ENCODE measurements at regions not wholly inside any gene's neighbourhood (a gene's known extent, or its start where the extent isn't known, plus 50 kb on each side); places are given as distances from the start of the nearest gene placed in this dataset.

DNA sequence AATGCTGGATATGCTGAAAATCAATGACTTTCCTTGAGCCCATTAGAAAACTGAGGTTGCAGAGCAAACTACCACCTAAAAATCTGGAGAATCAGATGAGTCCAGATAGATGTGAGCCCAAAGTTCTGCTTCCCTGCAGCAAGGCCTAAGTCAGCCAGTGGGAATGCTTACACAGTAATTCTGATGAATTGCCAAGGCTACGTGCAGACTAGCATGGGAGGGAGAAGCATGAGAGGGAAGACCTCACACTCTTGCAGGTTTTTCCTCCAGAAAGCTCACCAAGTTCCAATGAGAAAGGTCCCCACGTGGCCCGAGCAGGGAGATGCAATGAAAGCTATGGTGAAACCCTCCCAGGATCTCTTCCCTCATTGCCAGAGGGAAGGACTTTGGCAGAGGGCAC is 104.8 kb upstream of the SIRPA start:
- TF ChIP-seq EZH2 (IDR thresholded peaks at IDR 0.05; ENCODE audit: borderline replicate concordance, low read depth, low read length, poor library complexity, severe bottlenecking): no peak
- TF ChIP-seq, protein P1, sequence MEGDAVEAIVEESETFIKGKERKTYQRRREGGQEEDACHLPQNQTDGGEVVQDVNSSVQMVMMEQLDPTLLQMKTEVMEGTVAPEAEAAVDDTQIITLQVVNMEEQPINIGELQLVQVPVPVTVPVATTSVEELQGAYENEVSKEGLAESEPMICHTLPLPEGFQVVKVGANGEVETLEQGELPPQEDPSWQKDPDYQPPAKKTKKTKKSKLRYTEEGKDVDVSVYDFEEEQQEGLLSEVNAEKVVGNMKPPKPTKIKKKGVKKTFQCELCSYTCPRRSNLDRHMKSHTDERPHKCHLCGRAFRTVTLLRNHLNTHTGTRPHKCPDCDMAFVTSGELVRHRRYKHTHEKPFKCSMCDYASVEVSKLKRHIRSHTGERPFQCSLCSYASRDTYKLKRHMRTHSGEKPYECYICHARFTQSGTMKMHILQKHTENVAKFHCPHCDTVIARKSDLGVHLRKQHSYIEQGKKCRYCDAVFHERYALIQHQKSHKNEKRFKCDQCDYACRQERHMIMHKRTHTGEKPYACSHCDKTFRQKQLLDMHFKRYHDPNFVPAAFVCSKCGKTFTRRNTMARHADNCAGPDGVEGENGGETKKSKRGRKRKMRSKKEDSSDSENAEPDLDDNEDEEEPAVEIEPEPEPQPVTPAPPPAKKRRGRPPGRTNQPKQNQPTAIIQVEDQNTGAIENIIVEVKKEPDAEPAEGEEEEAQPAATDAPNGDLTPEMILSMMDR (conservative IDR thresholded peaks at IDR 0.05; ENCODE audit: low read depth, low read length): no peak
- CTCF ChIA-PET: interaction anchor here (1.4 kb wide), 1 partner anchor 13 kb away, joined by 5 read pairs; no protein-coding TSS in a partner anchor

DNA sequence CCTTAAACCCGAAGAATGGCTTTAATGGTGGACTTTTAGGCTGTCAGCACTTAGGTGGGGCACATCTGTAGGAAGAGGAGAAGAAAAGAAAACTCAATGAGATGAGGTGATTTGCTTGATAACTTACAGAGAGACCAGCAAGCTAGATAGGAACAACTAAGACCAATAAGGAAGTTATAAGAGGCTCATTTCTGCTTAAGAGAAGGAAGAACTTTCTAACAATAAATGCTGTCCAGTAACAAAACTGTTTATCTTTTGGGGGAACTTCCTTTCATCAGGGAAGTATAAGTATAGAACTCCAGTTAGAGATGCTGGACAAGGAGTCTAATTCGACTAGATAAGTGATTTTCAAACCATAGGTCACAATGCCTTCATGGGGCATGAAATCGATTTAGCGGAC is 107.2 kb upstream of the SIRPA start:
- H3K27ac ChIP-seq (ENCODE audit: low read depth, low read length, poor library complexity, severe bottlenecking): no peak overlapping the region
- no peaks in the 10 kb centered on the region for H3K36me3 ChIP-seq (ENCODE audit: insufficient read depth, low read length, poor library complexity, severe bottlenecking)
- intact Hi-C loops (cut with micrococcal nuclease; ENCODE audit: unreplicated experiment): no loop called here
- TF ChIP-seq, protein P1 (conservative IDR thresholded peaks at IDR 0.05; ENCODE audit: low read depth, low read length): no peak
- no peak for TF ChIP-seq EZH2 (IDR thresholded peaks at IDR 0.05; ENCODE audit: borderline replicate concordance, low read depth, low read length, poor library complexity, severe bottlenecking)
- BruUV-seq (replicated peaks): no TSS peak
- H3K27me3 ChIP-seq (replicated peaks; ENCODE audit: insufficient read depth, low read depth, low read length, poor library complexity): no peaks in the 10 kb centered on the region
- peaks cover 10% of the 10 kb centered on the region for H3K4me1 ChIP-seq (ENCODE audit: insufficient read depth, low read length, poor library complexity, severe bottlenecking)
- ChIA-PET POLR2A (ENCODE audit: low non-redundant PET) (no interaction called here), CTCF (no interaction called here)
- no peaks in the 10 kb centered on the region for H3K9me3 ChIP-seq (ENCODE audit: low read depth, low read length, poor library complexity, severe bottlenecking)
- DNase-seq (ENCODE audit: low spot score): no peak
- no peak overlapping the region for H3K4me3 ChIP-seq (ENCODE audit: low read depth, low read length, poor library complexity, severe bottlenecking)

More for the DNA sequence above, 104.8 kb upstream of the SIRPA start:
- intact Hi-C loops (cut with micrococcal nuclease; ENCODE audit: unreplicated experiment): no loop called here
- Histone ChIP-seq H3K36me3 (ENCODE audit: insufficient read depth, low read length, poor library complexity, severe bottlenecking) (no peaks in the 10 kb centered on the region), H3K27ac (ENCODE audit: low read depth, low read length, poor library complexity, severe bottlenecking) (no peak overlapping the region), H3K9me3 (ENCODE audit: low read depth, low read length, poor library complexity, severe bottlenecking) (no peaks in the 10 kb centered on the region), H3K27me3 (replicated peaks; ENCODE audit: insufficient read depth, low read depth, low read length, poor library complexity) (no peaks in the 10 kb centered on the region), H3K4me3 (ENCODE audit: low read depth, low read length, poor library complexity, severe bottlenecking) (no peak overlapping the region), H3K4me1 (ENCODE audit: insufficient read depth, low read length, poor library complexity, severe bottlenecking) (peaks cover 10% of the 10 kb centered on the region)
- no TSS peak for BruUV-seq (replicated peaks)
- POLR2A ChIA-PET (ENCODE audit: low non-redundant PET): no interaction called here
- DNase-seq (ENCODE audit: low spot score): no peak

DNA sequence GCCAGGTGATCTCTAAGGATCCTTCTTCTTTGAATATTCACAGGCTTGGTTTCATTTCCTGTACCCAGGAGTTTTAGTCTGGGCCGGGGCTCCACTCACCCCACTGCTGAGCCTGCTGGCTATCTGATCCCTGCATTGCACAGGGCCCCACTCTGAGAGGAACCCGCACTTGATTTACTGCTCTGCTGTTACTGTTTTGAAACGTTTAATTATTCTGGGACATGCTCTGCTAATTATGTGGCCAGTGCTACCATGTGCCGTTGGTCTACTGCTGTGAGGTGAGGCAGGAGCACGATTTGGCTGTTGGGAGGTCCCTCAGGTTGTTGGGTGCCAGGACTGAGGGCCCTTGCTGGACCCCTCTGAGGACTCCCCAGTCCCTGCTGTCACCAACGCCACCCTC is 108.7 kb upstream of the SIRPA start:
- ChIA-PET CTCF (no interaction called here), POLR2A (ENCODE audit: low non-redundant PET) (no interaction called here)
- no peaks in the 10 kb centered on the region for H3K9me3 ChIP-seq (ENCODE audit: low read depth, low read length, poor library complexity, severe bottlenecking)
- DNase-seq (ENCODE audit: low spot score): no peak
- BruUV-seq (replicated peaks): no TSS peak
- no peaks in the 10 kb centered on the region for H3K27me3 ChIP-seq (replicated peaks; ENCODE audit: insufficient read depth, low read depth, low read length, poor library complexity)
- no peak overlapping the region for H3K27ac ChIP-seq (ENCODE audit: low read depth, low read length, poor library complexity, severe bottlenecking)
- no peak overlapping the region for H3K4me3 ChIP-seq (ENCODE audit: low read depth, low read length, poor library complexity, severe bottlenecking)
- peaks cover 10% of the 10 kb centered on the region for H3K4me1 ChIP-seq (ENCODE audit: insufficient read depth, low read length, poor library complexity, severe bottlenecking)
- no peaks in the 10 kb centered on the region for H3K36me3 ChIP-seq (ENCODE audit: insufficient read depth, low read length, poor library complexity, severe bottlenecking)
- intact Hi-C loops (cut with micrococcal nuclease; ENCODE audit: unreplicated experiment): no loop called here
- TF ChIP-seq, protein P1 (conservative IDR thresholded peaks at IDR 0.05; ENCODE audit: low read depth, low read length): no peak
- TF ChIP-seq EZH2 (IDR thresholded peaks at IDR 0.05; ENCODE audit: borderline replicate concordance, low read depth, low read length, poor library complexity, severe bottlenecking): no peak
